ENCODE measurements at regions not wholly inside any gene's neighbourhood (a gene's known extent, or its start where the extent isn't known, plus 50 kb on each side); places are given as distances from the start of the nearest gene placed in this dataset.

DNA sequence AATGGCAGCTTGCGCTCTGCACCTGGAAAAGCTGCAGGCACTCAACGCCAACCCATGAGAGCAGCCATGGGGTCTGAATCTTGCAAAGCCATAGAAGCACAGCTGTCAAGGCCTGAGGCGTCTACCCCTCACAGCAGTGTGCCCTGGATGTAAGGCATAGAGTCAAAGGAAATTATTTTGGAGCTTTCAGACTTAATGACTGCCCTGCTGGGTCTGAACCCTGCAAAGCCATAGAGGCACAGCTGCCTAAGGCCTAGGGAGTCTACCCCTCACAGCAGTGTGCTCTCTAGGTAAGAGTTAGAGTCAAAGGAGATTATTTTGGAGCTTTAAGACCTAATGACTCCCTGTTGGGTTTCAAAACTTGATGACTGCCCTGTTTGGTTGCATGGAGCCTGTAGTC, 706.9 kb upstream of the VSTM2A start:
- Histone ChIP-seq H3K4me1 (ENCODE audit: control insufficient read depth, insufficient read depth, low read length) (no peaks in the 10 kb centered on the region), H2AK9ac (replicated peaks; ENCODE audit: low read depth, low read length, poor library complexity) (no peak overlapping the region), H3K9ac (ENCODE audit: low read depth, low read length) (no peak overlapping the region), H2BK20ac (ENCODE audit: low read depth, low read length) (no peak overlapping the region), H4K91ac (ENCODE audit: insufficient read depth, low read depth, low read length) (no peak overlapping the region), H3K4me2 (ENCODE audit: low read depth, low read length) (no peak overlapping the region), H3K36me3 (ENCODE audit: control insufficient read depth, insufficient read depth, low read length) (no peaks in the 10 kb centered on the region), H4K20me1 (ENCODE audit: insufficient read depth, low read length) (no peaks in the 10 kb centered on the region), H2AK5ac (ENCODE audit: low read depth, low read length) (no peak overlapping the region), H4K5ac (ENCODE audit: low read depth, low read length) (no peak overlapping the region), H3K4me3 (ENCODE audit: insufficient read depth, low read depth, low read length) (no peak overlapping the region), H2BK5ac (ENCODE audit: low read depth, low read length, poor library complexity, severe bottlenecking) (no peak overlapping the region), H3K27me3 (ENCODE audit: control insufficient read depth, insufficient read depth, low read length) (no peaks in the 10 kb centered on the region), H3K9me1 (ENCODE audit: insufficient read depth, low read length) (no peaks in the 10 kb centered on the region), H2AFZ (replicated peaks; ENCODE audit: low read length, poor library complexity) (no peak overlapping the region), H3K23ac (ENCODE audit: low read depth, low read length) (no peak overlapping the region), H3K27ac (ENCODE audit: insufficient read depth, low read length) (no peak overlapping the region), H3K4ac (ENCODE audit: low read depth, low read length) (no peak overlapping the region), H3K18ac (ENCODE audit: low read depth, low read length) (no peak overlapping the region), H3K79me1 (ENCODE audit: low read depth in 1 of 2, low read length in 2 of 2) (no peaks in the 10 kb centered on the region), H3K9me3 (ENCODE audit: control insufficient read depth, insufficient read depth, low read length) (peaks cover 7% of the 10 kb centered on the region), H2BK120ac (ENCODE audit: low read depth, low read length) (no peak overlapping the region), H3K56ac (ENCODE audit: extremely low read depth, insufficient read depth, low read length) (no peak overlapping the region), H3K14ac (replicated peaks; ENCODE audit: low read depth, low read length) (no peak overlapping the region), H4K8ac (ENCODE audit: low read depth in 2 of 2, low read length in 2 of 2) (no peak overlapping the region), H2BK15ac (ENCODE audit: low read depth, low read length) (no peak overlapping the region)
- in situ Hi-C loops (cut with MboI; ENCODE audit: low sequenced_read_pairs) (no loop called here), intact Hi-C loops (cut with micrococcal nuclease) (no loop called here), dilution Hi-C loops (cut with HindIII; ENCODE audit: low sequenced_read_pairs, unreplicated experiment) (no loop called here)
- DNase-seq, result no peak
- WGBS, 2 experiments (ENCODE audit: extremely low coverage in 2 of 2, insufficient read length in 1 of 2), result no CpG with 5 or more reads among the region's 3 CpGs
- ChIA-PET CTCF (no interaction called here), POLR2A (ENCODE audit: unreplicated experiment) (no interaction called here)
- TF ChIP-seq RAD21 (IDR thresholded peaks at IDR 0.05; ENCODE audit: low read length), result no peak
- no peak for TF ChIP-seq SMC3 (IDR thresholded peaks at IDR 0.05; ENCODE audit: low read depth, low read length)
- no peak for TF ChIP-seq MAZ (IDR thresholded peaks at IDR 0.05; ENCODE audit: borderline replicate concordance, low read depth, low read length)
- no TSS peak for BruUV-seq (replicated peaks)
- no peak for ATAC-seq (ENCODE audit: low read depth)
